ENCODE measurements at regions not wholly inside any gene's neighbourhood (a gene's known extent, or its start where the extent isn't known, plus 50 kb on each side); places are given as distances from the start of the nearest gene placed in this dataset.

- H3K4me3 ChIP-seq (ENCODE audit: low read depth, low read length): no peak overlapping the region
- DNase-seq (ENCODE audit: low read depth): no peak
- TF ChIP-seq CTCF (IDR thresholded peaks at IDR 0.05; ENCODE audit: low read depth, low read length, missing control alignments): no peak
These were observed 126.1 kb upstream of the POC5 start for GRCh38 chr5:75843319-75843718.

GRCh38 chr5:75839547-75839946 lies 122.3 kb upstream of the POC5 start:
- no peak for TF ChIP-seq CTCF (IDR thresholded peaks at IDR 0.05; ENCODE audit: low read depth, low read length, missing control alignments)
- DNase-seq (ENCODE audit: low read depth): no peak

GRCh38 chr5:75837258-75837841 lies 120.1 kb upstream of the POC5 start:
- no peak for DNase-seq (ENCODE audit: low read depth)
- no peak for TF ChIP-seq CTCF (IDR thresholded peaks at IDR 0.05; ENCODE audit: low read depth, low read length, missing control alignments)
- H3K4me3 ChIP-seq (ENCODE audit: low read depth, low read length): no peak overlapping the region

More at GRCh38 chr5:75839547-75839946, 122.3 kb upstream of the POC5 start:
- no peak overlapping the region for H3K4me3 ChIP-seq (ENCODE audit: low read depth, low read length)

- H3K4me3 ChIP-seq (ENCODE audit: low read depth, low read length): no peak overlapping the region
- no peak for TF ChIP-seq CTCF (IDR thresholded peaks at IDR 0.05; ENCODE audit: low read depth, low read length, missing control alignments)
- no peak for DNase-seq (ENCODE audit: low read depth)
These were observed 114.3 kb upstream of the POC5 start for GRCh38 chr5:75831561-75831960.

GRCh38 chr5:75828029-75828428 lies 110.8 kb upstream of the POC5 start:
- no peak overlapping the region for H3K4me3 ChIP-seq (ENCODE audit: low read depth, low read length)
- no peak for TF ChIP-seq CTCF (IDR thresholded peaks at IDR 0.05; ENCODE audit: low read depth, low read length, missing control alignments)

GRCh38 chr5:75824323-75824722 lies 107.1 kb upstream of the POC5 start:
- no peak for TF ChIP-seq CTCF (IDR thresholded peaks at IDR 0.05; ENCODE audit: low read depth, low read length, missing control alignments)
- no peak overlapping the region for H3K4me3 ChIP-seq (ENCODE audit: low read depth, low read length)
- DNase-seq (ENCODE audit: low read depth): no peak

More at GRCh38 chr5:75828029-75828428, 110.8 kb upstream of the POC5 start:
- no peak for DNase-seq (ENCODE audit: low read depth)

- no peak overlapping the region for H3K4me3 ChIP-seq (ENCODE audit: low read depth, low read length)
- no peak for TF ChIP-seq CTCF (IDR thresholded peaks at IDR 0.05; ENCODE audit: low read depth, low read length, missing control alignments)
- DNase-seq (ENCODE audit: low read depth): no peak
These were observed 106.6 kb upstream of the POC5 start for GRCh38 chr5:75823811-75824210.
